Breast epithelium (tissue), 4 donors: ENCODE measurements at regions not wholly inside any gene's neighbourhood (a gene's known extent, or its start where the extent isn't known, plus 50 kb on each side); places are given as distances from the start of the nearest gene placed in this dataset.

ENCODE experiments used
- DNase-seq, 2 donors: peaks; one replicate each; pipeline ENCODE4 v3.0.0-alpha.2; 2019; ENCODE audit warnings: low spot score in 2 of 2
- H3K27ac ChIP-seq, 2 donors: fragments of 200-600 bp; sonication (generic) in 1 of 2; one replicate each; pipeline ENCODE4 v1.5.1; 2016 to 2019; ENCODE audit warnings: mild to moderate bottlenecking in 1 of 2
- H3K27me3 ChIP-seq, 2 donors: fragments of 200-600 bp; sonication (generic) in 1 of 2; one replicate each; pipeline versions ENCODE4 v1.5.1 to v1.6.0; 2017 to 2019; ENCODE audit warnings: control low read depth in 1 of 2, mild to moderate bottlenecking in 1 of 2
- H3K36me3 ChIP-seq: fragments of 200-600 bp; one replicate; pipeline ENCODE4 v1.5.1; 2019
- H3K4me1 ChIP-seq, 2 donors: fragments of 200-600 bp; sonication (generic); one replicate each; pipeline ENCODE4 v1.5.1; 2016 to 2019; ENCODE audit warnings: control low read depth in 1 of 2
- H3K4me3 ChIP-seq, 3 donors: fragments of 200-600 bp; sonication (generic); 1 replicate in 2 of 3; 2 replicates in 1 of 3; pipeline ENCODE4 v1.5.1; 2016 to 2019; ENCODE audit warnings: mild to moderate bottlenecking in 3 of 3, moderate library complexity in 2 of 3
- H3K9me3 ChIP-seq, 2 donors: fragments of 200-600 bp; sonication (generic) in 1 of 2; one replicate each; pipeline ENCODE4 v1.5.1; 2016 to 2019; ENCODE audit warnings: control low read depth in 1 of 2
- POLR2A ChIP-seq: fragments of 450-650 bp; IDR thresholded peaks from one replicate; pipeline ENCODE4 v1.6.1; 2016; ENCODE audit warnings: antibody characterized with exemption, mild to moderate bottlenecking, moderate library complexity
- POLR2AphosphoS5 ChIP-seq, 3 donors: sonication (generic); formaldehyde crosslinking; IDR thresholded peaks; one replicate each; pipeline ENCODE4 v1.6.1; 2017; ENCODE audit warnings: antibody characterized with exemption in 3 of 3
- intact Hi-C: fragments of 100-400 bp; cut with DNase I; formaldehyde crosslinking; loops from one replicate; pipeline ENCODE4 v1.15.1; 2023; ENCODE audit warnings: low total_unique reads
- TF ChIP-seq, protein P1 (sequence below), 3 donors: fragments of 450-650 bp; IDR thresholded peaks; one replicate each; pipeline ENCODE4 v1.5.1; 2016 to 2017; ENCODE audit warnings: antibody characterized with exemption in 3 of 3, mild to moderate bottlenecking in 3 of 3, moderate library complexity in 3 of 3

DNA sequence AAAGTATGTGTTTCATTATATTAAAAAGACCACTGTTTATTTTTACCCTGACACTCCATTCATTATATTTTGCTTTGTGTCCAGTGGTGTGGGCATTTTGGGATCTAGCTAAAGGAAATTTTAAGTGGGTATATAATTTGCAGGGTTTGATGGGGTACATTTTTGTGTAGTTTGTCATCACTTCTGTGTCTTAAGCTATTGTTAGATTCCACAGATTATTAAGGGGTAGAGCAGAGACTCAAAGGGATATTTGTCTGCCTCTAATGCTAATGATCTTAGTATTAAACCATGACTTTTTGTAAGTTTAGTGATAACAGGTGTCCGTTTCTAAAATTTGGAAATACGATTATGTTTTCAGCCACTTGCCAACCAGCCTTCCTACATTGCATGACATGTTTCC is 731.6 kb downstream of the BRINP1 start:
- H3K27ac ChIP-seq: no peak overlapping the region
- intact Hi-C loops: no loop called here
- no peaks in the 10 kb centered on the region for H3K36me3 ChIP-seq
- H3K27me3 ChIP-seq: no peaks in the 10 kb centered on the region
- no peak overlapping the region for H3K4me3 ChIP-seq
- no peaks in the 10 kb centered on the region for H3K9me3 ChIP-seq
- no peak for DNase-seq
- H3K4me1 ChIP-seq: no peaks in the 10 kb centered on the region
- TF ChIP-seq, protein P1, sequence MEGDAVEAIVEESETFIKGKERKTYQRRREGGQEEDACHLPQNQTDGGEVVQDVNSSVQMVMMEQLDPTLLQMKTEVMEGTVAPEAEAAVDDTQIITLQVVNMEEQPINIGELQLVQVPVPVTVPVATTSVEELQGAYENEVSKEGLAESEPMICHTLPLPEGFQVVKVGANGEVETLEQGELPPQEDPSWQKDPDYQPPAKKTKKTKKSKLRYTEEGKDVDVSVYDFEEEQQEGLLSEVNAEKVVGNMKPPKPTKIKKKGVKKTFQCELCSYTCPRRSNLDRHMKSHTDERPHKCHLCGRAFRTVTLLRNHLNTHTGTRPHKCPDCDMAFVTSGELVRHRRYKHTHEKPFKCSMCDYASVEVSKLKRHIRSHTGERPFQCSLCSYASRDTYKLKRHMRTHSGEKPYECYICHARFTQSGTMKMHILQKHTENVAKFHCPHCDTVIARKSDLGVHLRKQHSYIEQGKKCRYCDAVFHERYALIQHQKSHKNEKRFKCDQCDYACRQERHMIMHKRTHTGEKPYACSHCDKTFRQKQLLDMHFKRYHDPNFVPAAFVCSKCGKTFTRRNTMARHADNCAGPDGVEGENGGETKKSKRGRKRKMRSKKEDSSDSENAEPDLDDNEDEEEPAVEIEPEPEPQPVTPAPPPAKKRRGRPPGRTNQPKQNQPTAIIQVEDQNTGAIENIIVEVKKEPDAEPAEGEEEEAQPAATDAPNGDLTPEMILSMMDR (IDR thresholded peaks at IDR 0.05): no peak
- TF ChIP-seq POLR2A: no peak
- no peak for TF ChIP-seq POLR2AphosphoS5 (IDR thresholded peaks at IDR 0.05)

DNA sequence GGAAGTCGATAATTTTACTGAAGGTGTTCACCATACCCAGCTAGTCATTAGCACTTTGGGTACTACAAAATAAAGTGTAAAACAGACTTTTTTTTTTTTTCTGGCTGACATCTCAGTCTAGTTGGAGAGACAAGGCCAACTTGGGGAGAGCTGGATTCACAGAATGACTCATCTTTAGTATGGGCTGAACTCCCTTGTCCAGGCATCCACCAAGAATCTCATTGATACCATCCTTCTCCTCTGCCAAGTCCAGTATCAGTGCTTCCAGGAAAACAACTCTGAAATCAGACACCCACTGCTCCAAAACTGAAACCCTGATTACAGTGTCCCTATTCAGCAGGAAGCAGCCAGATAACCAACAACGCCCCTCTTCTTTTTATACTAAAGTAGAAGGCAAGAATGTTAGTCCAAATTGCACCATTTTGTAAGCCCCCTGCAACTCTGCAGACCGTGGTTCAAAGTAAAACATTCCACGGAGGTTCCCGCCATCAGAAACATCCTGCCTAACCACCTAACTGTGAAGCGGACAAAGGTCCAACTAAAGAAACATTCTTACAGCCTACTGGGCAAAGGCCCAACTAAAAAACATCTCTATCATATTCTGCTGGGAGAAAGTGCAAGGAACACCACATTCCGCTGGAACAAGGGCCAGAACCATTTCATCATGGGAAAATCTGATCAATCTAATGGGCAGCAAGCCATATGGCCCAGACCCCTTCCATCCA is 728.2 kb downstream of the BRINP1 start:
- no peak overlapping the region for H3K4me3 ChIP-seq
- no peaks in the 10 kb centered on the region for H3K27me3 ChIP-seq
- no peak overlapping the region for H3K27ac ChIP-seq
- peaks cover 0 to 3% of the 10 kb centered on the region in 2 donors for H3K9me3 ChIP-seq
- intact Hi-C loops: no loop called here
- TF ChIP-seq POLR2AphosphoS5 (IDR thresholded peaks at IDR 0.05): no peak
- TF ChIP-seq POLR2A: no peak
- TF ChIP-seq, protein P1 (IDR thresholded peaks at IDR 0.05): no peak
- no peaks in the 10 kb centered on the region for H3K36me3 ChIP-seq
- DNase-seq: no peak
- no peaks in the 10 kb centered on the region for H3K4me1 ChIP-seq

DNA sequence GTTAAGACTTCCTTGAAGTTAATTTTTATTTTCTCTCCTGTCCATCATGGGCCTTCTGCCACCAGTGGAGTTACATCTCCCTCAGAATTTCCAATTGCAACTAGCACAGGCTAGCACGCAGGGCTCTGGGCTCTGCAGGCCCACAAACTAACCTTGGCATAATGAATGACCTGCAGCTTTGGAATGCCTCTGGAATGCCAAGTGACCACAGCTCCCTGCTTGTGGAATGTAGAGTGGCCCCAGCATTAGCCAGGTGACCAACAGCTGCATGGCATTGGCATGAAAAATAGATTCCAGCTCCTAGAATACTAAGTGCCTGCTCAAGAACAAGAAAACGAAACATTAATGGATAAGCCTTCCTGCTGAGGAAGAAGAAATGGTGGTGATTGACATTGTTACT is 726.1 kb downstream of the BRINP1 start:
- peak in 1 of 2 donors; percentile 80 for DNase-seq
- Histone ChIP-seq H3K9me3 (peaks cover 0 to 9% of the 10 kb centered on the region in 2 donors), H3K36me3 (no peaks in the 10 kb centered on the region), H3K27ac (peak overlapping the region in 1 of 2 donors; percentile 4), H3K4me1 (no peaks in the 10 kb centered on the region), H3K27me3 (no peaks in the 10 kb centered on the region), H3K4me3 (no peak overlapping the region)
- intact Hi-C loops: no loop called here
- TF ChIP-seq, protein P1 (IDR thresholded peaks at IDR 0.05): no peak
- no peak for TF ChIP-seq POLR2AphosphoS5 (IDR thresholded peaks at IDR 0.05)
- TF ChIP-seq POLR2A: no peak

DNA sequence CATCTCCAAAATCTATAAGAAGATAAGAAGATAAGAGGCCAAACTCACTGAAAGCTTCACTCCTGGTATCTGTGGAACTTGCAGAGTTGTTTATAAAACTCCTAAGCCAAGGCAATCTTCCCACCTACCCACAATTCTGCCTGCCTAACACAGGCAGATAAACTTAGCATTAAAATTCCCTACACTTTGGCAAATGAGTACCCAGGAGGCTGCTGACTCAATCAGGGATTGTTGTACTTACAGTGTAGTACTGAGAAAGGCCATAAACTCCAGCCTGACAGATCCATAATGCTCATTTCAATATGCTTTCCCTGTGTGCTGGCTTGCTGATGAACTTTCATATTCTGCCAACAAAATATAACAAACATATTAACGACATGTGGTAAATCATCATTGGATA is 725.2 kb downstream of the BRINP1 start:
- Histone ChIP-seq H3K4me3 (no peak overlapping the region), H3K36me3 (no peaks in the 10 kb centered on the region), H3K27me3 (no peaks in the 10 kb centered on the region), H3K4me1 (no peaks in the 10 kb centered on the region), H3K9me3 (peaks cover 0 to 9% of the 10 kb centered on the region in 2 donors), H3K27ac (no peak overlapping the region)
- TF ChIP-seq POLR2AphosphoS5 (IDR thresholded peaks at IDR 0.05): no peak
- TF ChIP-seq, protein P1 (IDR thresholded peaks at IDR 0.05): no peak
- no peak for TF ChIP-seq POLR2A
- intact Hi-C loops: no loop called here
- no peak for DNase-seq

DNA sequence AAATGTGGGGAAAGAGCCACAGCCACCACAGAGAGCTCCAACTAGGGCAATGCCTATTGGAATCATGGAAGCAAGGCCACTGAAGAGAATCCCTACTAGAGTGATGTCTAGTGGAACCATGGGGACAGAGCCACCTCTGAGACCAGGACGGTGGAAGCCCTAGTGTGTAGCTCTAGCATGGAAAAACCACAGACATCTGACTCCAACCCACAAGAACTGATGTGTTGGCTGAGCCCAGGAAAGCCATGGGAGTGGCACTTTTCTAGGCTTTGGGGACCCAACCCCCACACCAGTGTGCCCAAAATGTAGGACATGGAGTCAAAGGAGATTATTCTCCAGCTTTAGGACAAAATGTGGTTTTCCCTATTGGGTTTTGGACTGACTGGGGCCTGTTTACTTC is 721.9 kb downstream of the BRINP1 start:
- intact Hi-C loops: no loop called here
- Histone ChIP-seq H3K36me3 (no peaks in the 10 kb centered on the region), H3K4me1 (no peaks in the 10 kb centered on the region), H3K4me3 (no peak overlapping the region), H3K9me3 (peaks cover 0 to 9% of the 10 kb centered on the region in 2 donors), H3K27ac (no peak overlapping the region), H3K27me3 (no peaks in the 10 kb centered on the region)
- no peak for DNase-seq
- no peak for TF ChIP-seq POLR2A
- TF ChIP-seq POLR2AphosphoS5 (IDR thresholded peaks at IDR 0.05): no peak
- TF ChIP-seq, protein P1 (IDR thresholded peaks at IDR 0.05): no peak
